Body of pancreas (tissue), 4 donors: ENCODE measurements at regions not wholly inside any gene's neighbourhood (a gene's known extent, or its start where the extent isn't known, plus 50 kb on each side); places are given as distances from the start of the nearest gene placed in this dataset.

ENCODE experiments used
- CTCF ChIP-seq, 7 experiments: fragments of 450-650 bp in 4 of 7; fragments of 200-600 bp in 3 of 7; sonication (generic) in 3 of 7; IDR thresholded peaks; one replicate each; pipeline ENCODE4 v1.5.1; 2016 to 2019; ENCODE audit warnings: antibody characterized with exemption in 7 of 7
- POLR2A ChIP-seq, 3 donors: fragments of 450-650 bp; IDR thresholded peaks; one replicate each; pipeline ENCODE4 v1.6.1; 2016; ENCODE audit warnings: antibody characterized with exemption in 3 of 3, mild to moderate bottlenecking in 2 of 3

GRCh38 chr10:54983255-54983654 is 182.2 kb upstream of the PCDH15 start:
- TF ChIP-seq POLR2A (IDR thresholded peaks at IDR 0.05) (no peak), CTCF (IDR thresholded peaks at IDR 0.05) (no peak)
